HG03342 (cell line): ENCODE measurements at regions not wholly inside any gene's neighbourhood (a gene's known extent, or its start where the extent isn't known, plus 50 kb on each side); places are given as distances from the start of the nearest gene placed in this dataset.
"Not testable (repeated sequence)": the region's sequence is repeated elsewhere in the genome, so short reads cannot be mapped to it uniquely, and the experiment has no call there.

Experiments used
- ATAC-seq: cut with Tn5 transposase; IDR thresholded peaks from one replicate; pipeline ENCODE4 v1.9.1; 2021; ENCODE audit warnings: mild to moderate bottlenecking, moderate library complexity; ENCODE audit not compliant: unreplicated experiment

GRCh38 chr12:131499160-131499863 is 211.6 kb upstream of the SFSWAP start:
- no peak for ATAC-seq

- ATAC-seq = no peak
These were observed 211.1 kb upstream of the SFSWAP start for GRCh38 chr12:131499864-131500190.

GRCh38 chr12:131500564-131500963 is 210.3 kb upstream of the SFSWAP start:
- ATAC-seq = no peak

- ATAC-seq = no peak
These were observed 205.3 kb upstream of the SFSWAP start for GRCh38 chr12:131505561-131505960.

- ATAC-seq = no peak
These were observed 204.5 kb upstream of the SFSWAP start for GRCh38 chr12:131506426-131506825.

GRCh38 chr12:131507094-131507493 is 203.8 kb upstream of the SFSWAP start:
- ATAC-seq = no peak

- ATAC-seq = no peak
These were observed 203.0 kb upstream of the SFSWAP start for GRCh38 chr12:131507881-131508280.

- no peak for ATAC-seq
These were observed 201.2 kb upstream of the SFSWAP start for GRCh38 chr12:131509701-131510100.

GRCh38 chr12:131510431-131510830 is 200.5 kb upstream of the SFSWAP start:
- no peak for ATAC-seq

- peak; percentile 97 for ATAC-seq
These were observed 199.5 kb upstream of the SFSWAP start for GRCh38 chr12:131511391-131511802.

GRCh38 chr12:131511803-131512561 is 198.9 kb upstream of the SFSWAP start:
- ATAC-seq = peak; percentile 13

- no peak for ATAC-seq
These were observed 197.3 kb upstream of the SFSWAP start for GRCh38 chr12:131513606-131514005.

GRCh38 chr12:131520553-131520952 is 190.3 kb upstream of the SFSWAP start:
- ATAC-seq = not testable (repeated sequence)

GRCh38 chr12:131521326-131521725 is 189.6 kb upstream of the SFSWAP start:
- no peak for ATAC-seq

GRCh38 chr12:131525795-131526508 is 184.9 kb upstream of the SFSWAP start:
- no peak for ATAC-seq

GRCh38 chr12:131527092-131527491 is 183.8 kb upstream of the SFSWAP start:
- ATAC-seq = no peak

- no peak for ATAC-seq
These were observed 183.2 kb upstream of the SFSWAP start for GRCh38 chr12:131527736-131528135.

- no peak for ATAC-seq
These were observed 182.7 kb upstream of the SFSWAP start for GRCh38 chr12:131528144-131528543.

- no peak for ATAC-seq
These were observed 182.2 kb upstream of the SFSWAP start for GRCh38 chr12:131528667-131529066.

- ATAC-seq = no peak
These were observed 181.5 kb upstream of the SFSWAP start for GRCh38 chr12:131529196-131530040.

GRCh38 chr12:131530041-131530332 is 180.9 kb upstream of the SFSWAP start:
- ATAC-seq = no peak
